Fibroblast of lung (primary cell): ENCODE measurements at regions not wholly inside any gene's neighbourhood (a gene's known extent, or its start where the extent isn't known, plus 50 kb on each side); places are given as distances from the start of the nearest gene placed in this dataset.

Experiments
- DNase-seq, 2 donors: peaks; one replicate each; pipeline versions ENCODE4 v3.0.0 to v3.0.0-alpha.2; 2010; ENCODE audit warnings: low read depth in 2 of 2
- H2AFZ ChIP-seq: 2 replicates; pipeline ENCODE4 v1.5.1; 2012; ENCODE audit warnings: low read length, control low read depth, inconsistent platforms
- H3K27ac ChIP-seq: 2 replicates; pipeline ENCODE4 v1.5.1; 2011; ENCODE audit warnings: low read length, control low read depth; ENCODE audit not compliant: insufficient read depth
- H3K27me3 ChIP-seq: 2 replicates; pipeline ENCODE4 v1.5.1; 2011; ENCODE audit warnings: mild to moderate bottlenecking, low read length; ENCODE audit not compliant: control insufficient read depth, insufficient read depth
- H3K36me3 ChIP-seq: 2 replicates; pipeline ENCODE4 v1.5.1; 2011; ENCODE audit warnings: low read length; ENCODE audit not compliant: control insufficient read depth, insufficient read depth
- H3K4me1 ChIP-seq: 2 replicates; pipeline ENCODE4 v1.5.1; 2011; ENCODE audit warnings: low read length; ENCODE audit not compliant: control insufficient read depth, insufficient read depth; ENCODE audit errors: extremely low read depth
- H3K4me2 ChIP-seq: 2 replicates; pipeline ENCODE4 v1.5.1; 2011; ENCODE audit warnings: low read length, control low read depth; ENCODE audit not compliant: insufficient read depth; ENCODE audit errors: extremely low read depth
- H3K4me3 ChIP-seq, 4 experiments: fragments of 200-600 bp in 1 of 4; sonication (generic) in 1 of 4; replicated peaks in 1 of 4; 2 replicates each; pipeline ENCODE4 v1.5.1; 2011 to 2016; ENCODE audit warnings: low read length in 4 of 4, low read depth in 3 of 4, mild to moderate bottlenecking in 3 of 4, control low read depth in 2 of 4, inconsistent platforms in 1 of 4, mixed read lengths in 1 of 4; ENCODE audit not compliant: insufficient read depth in 1 of 4; ENCODE audit errors: control extremely low read depth in 1 of 4
- H3K79me2 ChIP-seq: 2 replicates; pipeline ENCODE4 v1.5.1; 2012; ENCODE audit warnings: mild to moderate bottlenecking, low read length, inconsistent platforms; ENCODE audit not compliant: control insufficient read depth, insufficient read depth
- H3K9ac ChIP-seq: 2 replicates; pipeline ENCODE4 v1.5.1; 2011; ENCODE audit warnings: mild to moderate bottlenecking, low read length, control low read depth; ENCODE audit not compliant: insufficient read depth
- H3K9me3 ChIP-seq: 2 replicates; pipeline ENCODE4 v1.5.1; 2012; ENCODE audit warnings: low read depth, low read length; ENCODE audit not compliant: control insufficient read depth, insufficient read depth
- H4K20me1 ChIP-seq: 2 replicates; pipeline ENCODE4 v1.5.1; 2011; ENCODE audit warnings: low read length; ENCODE audit not compliant: control insufficient read depth, insufficient read depth; ENCODE audit errors: extremely low read depth
- EZH2 ChIP-seq: IDR thresholded peaks from 2 replicates; pipeline ENCODE4 v1.5.1; 2012; ENCODE audit warnings: low read length, control low read depth, mild to moderate bottlenecking; ENCODE audit errors: missing control alignments
- TF ChIP-seq, protein P1 (sequence below), 2 donors: IDR thresholded peaks in 1 of 2; conservative IDR thresholded peaks in 1 of 2; 1 replicate in 1 of 2; 2 replicates in 1 of 2; pipeline ENCODE4 v1.5.1; 2011 to 2012; ENCODE audit warnings: low read length in 2 of 2, control low read depth in 1 of 2, inconsistent platforms in 1 of 2, low read depth in 1 of 2, mild to moderate bottlenecking in 1 of 2

DNA sequence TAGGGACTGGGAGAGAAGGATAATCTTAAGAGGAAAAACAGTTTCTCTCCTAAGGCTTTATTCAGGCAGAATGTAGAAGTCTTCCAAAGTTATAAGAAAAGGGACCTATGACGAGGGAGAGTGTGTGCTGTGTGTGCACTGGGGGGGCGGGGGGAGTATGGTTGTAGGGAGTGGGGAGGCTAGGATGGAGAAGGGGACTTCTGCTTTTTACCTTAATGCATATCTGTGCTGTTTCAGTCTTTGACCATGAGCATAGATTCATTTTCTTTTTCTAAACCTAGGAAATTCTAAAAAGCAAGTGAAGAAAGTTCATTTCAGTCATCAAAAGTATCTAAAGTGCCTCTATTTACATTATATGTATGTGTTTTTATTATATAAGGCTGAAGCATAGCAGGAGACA is 52.6 kb upstream of the RASA2 start:
- Histone ChIP-seq H3K36me3 (peaks cover 10% of the 10 kb centered on the region), H3K9me3 (no peaks in the 10 kb centered on the region)

DNA sequence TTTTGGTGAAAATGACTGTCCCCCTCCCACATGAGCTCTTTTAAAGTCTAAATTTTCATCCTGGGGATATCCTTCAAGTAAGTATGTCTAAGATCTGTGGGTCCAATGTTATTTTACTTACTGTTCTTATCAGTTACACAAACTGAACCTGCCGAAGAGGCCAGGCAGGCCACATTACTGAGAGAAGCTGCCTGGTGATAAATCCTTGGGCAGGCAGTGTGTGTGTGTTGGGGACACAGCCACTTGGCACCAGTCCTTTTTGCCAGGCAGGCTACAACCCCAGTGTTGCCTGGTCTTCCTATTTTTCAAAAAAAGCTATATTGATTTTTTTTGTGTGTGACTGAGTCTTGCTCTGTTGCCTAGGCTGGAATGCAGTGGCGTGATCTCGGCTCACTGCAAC is 50.6 kb upstream of the RASA2 start:
- H3K4me2 ChIP-seq = no peak overlapping the region
- H3K9me3 ChIP-seq = no peaks in the 10 kb centered on the region
- no peak overlapping the region for H3K4me3 ChIP-seq
- H3K27ac ChIP-seq = no peak overlapping the region
- no peaks in the 10 kb centered on the region for H4K20me1 ChIP-seq
- H3K4me1 ChIP-seq = peaks cover 10% of the 10 kb centered on the region
- H3K9ac ChIP-seq = no peak overlapping the region
- H3K79me2 ChIP-seq = peaks cover 64% of the 10 kb centered on the region
- H3K27me3 ChIP-seq = no peaks in the 10 kb centered on the region
- TF ChIP-seq, protein P1, sequence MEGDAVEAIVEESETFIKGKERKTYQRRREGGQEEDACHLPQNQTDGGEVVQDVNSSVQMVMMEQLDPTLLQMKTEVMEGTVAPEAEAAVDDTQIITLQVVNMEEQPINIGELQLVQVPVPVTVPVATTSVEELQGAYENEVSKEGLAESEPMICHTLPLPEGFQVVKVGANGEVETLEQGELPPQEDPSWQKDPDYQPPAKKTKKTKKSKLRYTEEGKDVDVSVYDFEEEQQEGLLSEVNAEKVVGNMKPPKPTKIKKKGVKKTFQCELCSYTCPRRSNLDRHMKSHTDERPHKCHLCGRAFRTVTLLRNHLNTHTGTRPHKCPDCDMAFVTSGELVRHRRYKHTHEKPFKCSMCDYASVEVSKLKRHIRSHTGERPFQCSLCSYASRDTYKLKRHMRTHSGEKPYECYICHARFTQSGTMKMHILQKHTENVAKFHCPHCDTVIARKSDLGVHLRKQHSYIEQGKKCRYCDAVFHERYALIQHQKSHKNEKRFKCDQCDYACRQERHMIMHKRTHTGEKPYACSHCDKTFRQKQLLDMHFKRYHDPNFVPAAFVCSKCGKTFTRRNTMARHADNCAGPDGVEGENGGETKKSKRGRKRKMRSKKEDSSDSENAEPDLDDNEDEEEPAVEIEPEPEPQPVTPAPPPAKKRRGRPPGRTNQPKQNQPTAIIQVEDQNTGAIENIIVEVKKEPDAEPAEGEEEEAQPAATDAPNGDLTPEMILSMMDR (conservative IDR thresholded peaks at IDR 0.05 in 1 of 2, IDR thresholded peaks at IDR 0.05 in 1 of 2; ENCODE audit: low read depth in 1 of 2, low read length in 2 of 2) = no peak
- no peak for TF ChIP-seq EZH2
- peaks cover 4% of the 10 kb centered on the region for H3K36me3 ChIP-seq
- no peak for DNase-seq
- no peak overlapping the region for H2AFZ ChIP-seq

More for the DNA sequence above, 52.6 kb upstream of the RASA2 start:
- H4K20me1 ChIP-seq = no peaks in the 10 kb centered on the region
- no peaks in the 10 kb centered on the region for H3K27me3 ChIP-seq
- DNase-seq = no peak
- no peak overlapping the region for H3K4me3 ChIP-seq
- no peak overlapping the region for H3K4me2 ChIP-seq
- H3K27ac ChIP-seq = no peak overlapping the region
- peaks cover 70% of the 10 kb centered on the region for H3K79me2 ChIP-seq
- no peak overlapping the region for H3K9ac ChIP-seq
- no peak overlapping the region for H2AFZ ChIP-seq
- TF ChIP-seq EZH2 = no peak
- TF ChIP-seq, protein P1 (conservative IDR thresholded peaks at IDR 0.05 in 1 of 2, IDR thresholded peaks at IDR 0.05 in 1 of 2; ENCODE audit: low read depth in 1 of 2, low read length in 2 of 2) = no peak
- peaks cover 6% of the 10 kb centered on the region for H3K4me1 ChIP-seq
